PC-3 (cell line): ENCODE measurements at regions not wholly inside any gene's neighbourhood (a gene's known extent, or its start where the extent isn't known, plus 50 kb on each side); places are given as distances from the start of the nearest gene placed in this dataset.

Source experiments
- EZH2 ChIP-seq: fragments of 300-600 bp; sonication (generic); IDR thresholded peaks from one replicate; pipeline ENCODE4 v1.6.1; 2017; ENCODE audit warnings: antibody characterized with exemption, mild to moderate bottlenecking, low read length; ENCODE audit not compliant: unreplicated experiment
- TF ChIP-seq, protein P1 (sequence below): fragments of 300-600 bp; sonication (generic); conservative IDR thresholded peaks from 2 replicates; pipeline ENCODE4 v1.5.1; 2017; ENCODE audit warnings: antibody characterized with exemption, low read depth, mild to moderate bottlenecking, low read length

DNA sequence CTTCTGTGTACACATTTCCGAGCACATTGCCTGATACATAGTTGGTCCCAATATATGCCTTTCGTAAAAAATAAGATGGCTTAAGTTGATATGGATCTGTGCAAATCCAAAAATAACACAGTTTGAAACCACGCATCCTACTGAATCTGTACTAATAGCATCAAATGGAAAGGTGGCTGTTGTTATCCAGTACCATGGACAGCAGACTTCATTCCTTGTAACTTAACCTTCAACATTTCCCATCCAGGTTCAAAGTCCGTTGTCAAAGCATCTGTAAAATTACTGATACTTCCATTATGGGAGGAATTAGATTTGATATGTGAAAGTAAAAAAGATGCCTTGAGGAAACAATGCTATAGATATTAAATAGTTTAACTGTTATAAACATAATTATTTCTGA is 65.5 kb upstream of the C3orf49 start:
- TF ChIP-seq, protein P1, sequence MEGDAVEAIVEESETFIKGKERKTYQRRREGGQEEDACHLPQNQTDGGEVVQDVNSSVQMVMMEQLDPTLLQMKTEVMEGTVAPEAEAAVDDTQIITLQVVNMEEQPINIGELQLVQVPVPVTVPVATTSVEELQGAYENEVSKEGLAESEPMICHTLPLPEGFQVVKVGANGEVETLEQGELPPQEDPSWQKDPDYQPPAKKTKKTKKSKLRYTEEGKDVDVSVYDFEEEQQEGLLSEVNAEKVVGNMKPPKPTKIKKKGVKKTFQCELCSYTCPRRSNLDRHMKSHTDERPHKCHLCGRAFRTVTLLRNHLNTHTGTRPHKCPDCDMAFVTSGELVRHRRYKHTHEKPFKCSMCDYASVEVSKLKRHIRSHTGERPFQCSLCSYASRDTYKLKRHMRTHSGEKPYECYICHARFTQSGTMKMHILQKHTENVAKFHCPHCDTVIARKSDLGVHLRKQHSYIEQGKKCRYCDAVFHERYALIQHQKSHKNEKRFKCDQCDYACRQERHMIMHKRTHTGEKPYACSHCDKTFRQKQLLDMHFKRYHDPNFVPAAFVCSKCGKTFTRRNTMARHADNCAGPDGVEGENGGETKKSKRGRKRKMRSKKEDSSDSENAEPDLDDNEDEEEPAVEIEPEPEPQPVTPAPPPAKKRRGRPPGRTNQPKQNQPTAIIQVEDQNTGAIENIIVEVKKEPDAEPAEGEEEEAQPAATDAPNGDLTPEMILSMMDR = no peak
- TF ChIP-seq EZH2 = no peak
